Keratinocyte (primary cell): ENCODE measurements at regions not wholly inside any gene's neighbourhood (a gene's known extent, or its start where the extent isn't known, plus 50 kb on each side); places are given as distances from the start of the nearest gene placed in this dataset.
"Not testable (repeated sequence)": the region's sequence is repeated elsewhere in the genome, so short reads cannot be mapped to it uniquely, and the experiment has no call there.

Experiments used
- DNase-seq: peaks from one replicate; pipeline ENCODE4 v3.0.0-alpha.2; 2011; ENCODE audit warnings: low read depth, missing footprints, low spot score
- FAIRE-seq: peaks from 2 replicates; lab custom pipeline; 2011; peaks lifted over from hg19 to GRCh38; lab: Jason Lieb, UNC
- H2AFZ ChIP-seq: 2 replicates; pipeline ENCODE4 v1.6.0; 2012; ENCODE audit warnings: low read length, control low read depth, inconsistent platforms; ENCODE audit not compliant: control insufficient read depth
- H3K27ac ChIP-seq: 2 replicates; pipeline ENCODE4 v1.5.1; 2011; ENCODE audit warnings: low read length; ENCODE audit not compliant: control insufficient read depth, insufficient read depth
- H3K27me3 ChIP-seq: 3 replicates; pipeline ENCODE4 v1.6.0; 2011; ENCODE audit warnings: low read length; ENCODE audit not compliant: control insufficient read depth, insufficient read depth; ENCODE audit errors: extremely low read depth
- H3K36me3 ChIP-seq, 2 experiments: 2 replicates in 1 of 2; 3 replicates in 1 of 2; pipeline ENCODE4 v1.5.1; 2011; ENCODE audit warnings: low read length in 2 of 2, mild to moderate bottlenecking in 1 of 2; ENCODE audit not compliant: control insufficient read depth in 2 of 2, insufficient read depth in 2 of 2; ENCODE audit errors: extremely low read depth in 1 of 2
- H3K4me1 ChIP-seq: 3 replicates; pipeline ENCODE4 v1.5.1; 2011; ENCODE audit warnings: low read length; ENCODE audit not compliant: control insufficient read depth, insufficient read depth; ENCODE audit errors: extremely low read depth
- H3K4me2 ChIP-seq: 3 replicates; pipeline ENCODE4 v1.6.0; 2011; ENCODE audit warnings: low read depth, low read length; ENCODE audit not compliant: control insufficient read depth, insufficient read depth; ENCODE audit errors: extremely low read depth
- H3K4me3 ChIP-seq, 3 experiments: fragments of 200-600 bp in 1 of 3; sonication (generic) in 1 of 3; 2 replicates in 2 of 3; 3 replicates in 1 of 3; pipeline ENCODE4 v1.5.1; 2011 to 2016; ENCODE audit warnings: low read length in 3 of 3, mild to moderate bottlenecking in 3 of 3, control low read depth in 2 of 3, inconsistent platforms in 1 of 3, low read depth in 1 of 3, mixed read lengths in 1 of 3, mixed run types in 1 of 3, moderate library complexity in 1 of 3; ENCODE audit not compliant: control insufficient read depth in 2 of 3, insufficient read depth in 2 of 3; ENCODE audit errors: extremely low read depth in 1 of 3
- H3K79me2 ChIP-seq: 2 replicates; pipeline ENCODE4 v1.6.0; 2012; ENCODE audit warnings: low read length; ENCODE audit not compliant: control insufficient read depth, insufficient read depth
- H3K9ac ChIP-seq: 3 replicates; pipeline ENCODE4 v1.6.0; 2011; ENCODE audit warnings: low read length; ENCODE audit not compliant: control insufficient read depth, insufficient read depth; ENCODE audit errors: extremely low read depth
- H3K9me1 ChIP-seq: 3 replicates; pipeline ENCODE4 v1.6.0; 2011; ENCODE audit warnings: low read length; ENCODE audit not compliant: control insufficient read depth, insufficient read depth; ENCODE audit errors: extremely low read depth
- H3K9me3 ChIP-seq: 2 replicates; pipeline ENCODE4 v1.5.1; 2012; ENCODE audit warnings: low read depth, low read length; ENCODE audit not compliant: control insufficient read depth
- H4K20me1 ChIP-seq: 3 replicates; pipeline ENCODE4 v1.6.0; 2011; ENCODE audit warnings: low read length; ENCODE audit not compliant: control insufficient read depth, insufficient read depth; ENCODE audit errors: extremely low read depth
- EZH2 ChIP-seq: IDR thresholded peaks from one replicate; pipeline ENCODE4 v1.6.1; 2012; ENCODE audit warnings: inconsistent platforms, mild to moderate bottlenecking, low read length, moderate library complexity
- dilution Hi-C: fragments of 300-500 bp; cut with MboI; formaldehyde crosslinking; loops from one replicate; pipeline ENCODE4 v1.7.0; 2020; ENCODE audit warnings: low sequenced_read_pairs; ENCODE audit not compliant: extremely low pct_ligation_motif_present
- TF ChIP-seq, protein P1 (sequence below), 3 experiments: IDR thresholded peaks in 1 of 3; conservative IDR thresholded peaks in 1 of 3; optimal IDR thresholded peaks in 1 of 3; 2 replicates in 2 of 3; 3 replicates in 1 of 3; pipeline versions ENCODE3 to v1.5.1; 2011; ENCODE audit warnings: low read length in 3 of 3, mild to moderate bottlenecking in 3 of 3, moderate library complexity in 2 of 3, control low read depth in 1 of 3, inconsistent platforms in 1 of 3; ENCODE audit not compliant: insufficient read depth in 2 of 3; ENCODE audit errors: extremely low read depth in 1 of 3

DNA sequence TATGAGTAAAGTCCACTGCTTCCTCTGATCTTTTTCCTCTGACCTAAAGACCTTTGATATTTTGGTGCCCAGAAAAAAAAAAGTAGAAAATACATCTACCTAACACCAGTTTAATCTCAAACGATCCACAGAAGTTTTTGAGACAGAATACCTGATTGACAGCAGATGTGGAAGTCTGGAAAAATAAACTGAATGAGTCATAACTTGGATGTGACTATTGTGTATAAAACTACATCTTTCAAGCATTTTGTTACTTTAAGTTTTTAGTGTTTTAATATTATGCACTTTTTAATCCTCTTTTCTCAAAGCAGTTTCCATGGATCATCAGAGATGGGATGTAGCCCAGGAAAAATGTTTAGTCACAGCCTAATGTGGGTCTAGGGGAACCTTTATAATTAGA lies 216.1 kb downstream of the SLITRK1 start:
- Histone ChIP-seq H3K4me1 (no peaks in the 10 kb centered on the region), H3K9me3 (no peaks in the 10 kb centered on the region), H3K79me2 (no peaks in the 10 kb centered on the region), H3K9ac (no peak overlapping the region), H2AFZ (no peak overlapping the region), H3K9me1 (no peaks in the 10 kb centered on the region), H3K27me3 (no peaks in the 10 kb centered on the region), H3K4me2 (no peak overlapping the region), H3K36me3 (no peaks in the 10 kb centered on the region), H3K4me3 (no peak overlapping the region), H4K20me1 (no peaks in the 10 kb centered on the region), H3K27ac (no peak overlapping the region)
- no peak for FAIRE-seq
- TF ChIP-seq EZH2: no peak
- TF ChIP-seq, protein P1, sequence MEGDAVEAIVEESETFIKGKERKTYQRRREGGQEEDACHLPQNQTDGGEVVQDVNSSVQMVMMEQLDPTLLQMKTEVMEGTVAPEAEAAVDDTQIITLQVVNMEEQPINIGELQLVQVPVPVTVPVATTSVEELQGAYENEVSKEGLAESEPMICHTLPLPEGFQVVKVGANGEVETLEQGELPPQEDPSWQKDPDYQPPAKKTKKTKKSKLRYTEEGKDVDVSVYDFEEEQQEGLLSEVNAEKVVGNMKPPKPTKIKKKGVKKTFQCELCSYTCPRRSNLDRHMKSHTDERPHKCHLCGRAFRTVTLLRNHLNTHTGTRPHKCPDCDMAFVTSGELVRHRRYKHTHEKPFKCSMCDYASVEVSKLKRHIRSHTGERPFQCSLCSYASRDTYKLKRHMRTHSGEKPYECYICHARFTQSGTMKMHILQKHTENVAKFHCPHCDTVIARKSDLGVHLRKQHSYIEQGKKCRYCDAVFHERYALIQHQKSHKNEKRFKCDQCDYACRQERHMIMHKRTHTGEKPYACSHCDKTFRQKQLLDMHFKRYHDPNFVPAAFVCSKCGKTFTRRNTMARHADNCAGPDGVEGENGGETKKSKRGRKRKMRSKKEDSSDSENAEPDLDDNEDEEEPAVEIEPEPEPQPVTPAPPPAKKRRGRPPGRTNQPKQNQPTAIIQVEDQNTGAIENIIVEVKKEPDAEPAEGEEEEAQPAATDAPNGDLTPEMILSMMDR (optimal IDR thresholded peaks at IDR 0.05 in 1 of 3, IDR thresholded peaks at IDR 0.05 in 1 of 3, conservative IDR thresholded peaks at IDR 0.05 in 1 of 3; ENCODE audit: extremely low read depth in 1 of 3, insufficient read depth in 2 of 3, low read length in 3 of 3): no peak
- dilution Hi-C loops: no loop called here
- DNase-seq: no peak

DNA sequence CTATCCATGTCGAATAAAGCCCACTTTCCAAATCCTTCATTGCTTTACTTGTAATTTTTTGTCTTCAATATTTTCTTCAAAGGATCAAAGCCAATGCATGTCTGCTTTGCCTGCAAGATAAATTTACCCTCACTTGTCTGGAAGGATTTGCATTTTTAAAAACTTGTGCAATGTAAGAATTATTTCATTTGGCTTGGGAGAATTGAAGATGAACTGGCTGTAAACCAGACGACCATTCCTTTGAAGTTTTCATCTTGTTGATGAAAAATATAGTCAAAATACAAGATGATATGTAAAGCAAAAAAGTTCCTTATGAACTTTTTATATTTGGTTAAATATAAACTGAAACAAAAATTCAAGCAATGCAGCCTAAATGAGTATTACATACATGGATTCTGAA lies 225.0 kb downstream of the SLITRK1 start:
- no peak for FAIRE-seq

DNA sequence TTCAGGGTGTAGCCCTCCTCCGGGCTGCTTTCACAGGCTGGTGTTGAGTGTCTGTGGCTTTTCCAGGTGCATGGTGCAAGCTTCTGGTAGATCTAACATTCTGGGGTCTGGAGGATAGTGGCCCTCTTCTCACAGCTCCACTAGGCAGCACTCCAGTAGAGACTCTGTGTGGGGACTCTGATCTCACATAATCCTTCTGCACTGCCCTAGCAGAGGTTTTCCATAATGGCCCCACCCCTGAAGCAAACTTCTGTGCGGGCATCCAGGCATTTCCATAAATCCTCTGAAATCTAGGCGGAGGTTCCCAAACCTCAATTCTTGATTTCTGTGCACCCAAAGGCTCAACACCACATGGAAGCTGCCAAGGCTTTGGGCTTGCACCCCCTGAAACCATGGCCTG lies 239.7 kb downstream of the SLITRK1 start:
- H3K4me1 ChIP-seq, H4K20me1 ChIP-seq, H3K27me3 ChIP-seq, FAIRE-seq, H3K79me2 ChIP-seq, H3K9me1 ChIP-seq, dilution Hi-C loops, H3K36me3 ChIP-seq, H3K27ac ChIP-seq, DNase-seq, H2AFZ ChIP-seq, H3K9ac ChIP-seq, H3K4me3 ChIP-seq, H3K4me2 ChIP-seq, H3K9me3 ChIP-seq: not testable (repeated sequence)

More for the DNA sequence above, 225.0 kb downstream of the SLITRK1 start:
- Histone ChIP-seq H3K4me1 (no peaks in the 10 kb centered on the region), H3K9me3 (no peaks in the 10 kb centered on the region), H3K79me2 (no peaks in the 10 kb centered on the region), H3K9me1 (no peaks in the 10 kb centered on the region), H3K4me2 (no peak overlapping the region), H3K27ac (no peak overlapping the region), H3K9ac (no peak overlapping the region), H3K36me3 (no peaks in the 10 kb centered on the region), H3K27me3 (no peaks in the 10 kb centered on the region), H3K4me3 (no peak overlapping the region), H2AFZ (no peak overlapping the region), H4K20me1 (no peaks in the 10 kb centered on the region)
- TF ChIP-seq, protein P1 (optimal IDR thresholded peaks at IDR 0.05 in 1 of 3, IDR thresholded peaks at IDR 0.05 in 1 of 3, conservative IDR thresholded peaks at IDR 0.05 in 1 of 3; ENCODE audit: extremely low read depth in 1 of 3, insufficient read depth in 2 of 3, low read length in 3 of 3): no peak
- no peak for TF ChIP-seq EZH2
- dilution Hi-C loops: no loop called here
- no peak for DNase-seq
